HCT116 (cell line): ENCODE measurements at regions not wholly inside any gene's neighbourhood (a gene's known extent, or its start where the extent isn't known, plus 50 kb on each side); places are given as distances from the start of the nearest gene placed in this dataset.
A peak's percentile ranks its signal among the peaks of the same experiment; 100 is the strongest.

ENCODE experiments used
- ATAC-seq: fragments of 200-7000 bp; cut with Tn5 transposase; 2 replicates; pipeline ENCODE4 v1.9.1; 2020; ENCODE audit warnings: mild to moderate bottlenecking, moderate library complexity
- BruUV-seq: library from RNA; stranded (reverse); fragments of 400-500 nt; replicated peaks from 2 replicates; lab custom pipeline; 2021; lab: Mats Ljungman, UMichigan
- CTCF ChIA-PET: fragments of 300-600 bp; sonication (Branson Sonifier 250); formaldehyde crosslinking; loops from one replicate; lab custom pipeline; 2021; ENCODE audit warnings: antibody characterized with exemption; lab: Charles Lee
- POLR2A ChIA-PET: fragments of 300-600, 350-600 bp; sonication (Branson Sonifier 250); formaldehyde crosslinking; loops from one replicate; lab custom pipeline; 2021; ENCODE audit warnings: antibody characterized with exemption; lab: Charles Lee
- RAD21 ChIA-PET, 2 experiments: fragments of 300-600 bp; sonication (Branson Sonifier 250); formaldehyde crosslinking; loops; one replicate each; lab custom pipeline; 2023; ENCODE audit warnings: low total read pairs in 2 of 2; ENCODE audit not compliant: uncharacterized antibody in 2 of 2, unreplicated experiment in 2 of 2, low non-redundant PET in 1 of 2; lab: Charles Lee
- DNase-seq: peaks from one replicate; pipeline ENCODE4 v3.0.0-alpha.2; 2010; ENCODE audit warnings: low read depth, low spot score
- H2AFZ ChIP-seq: fragments of 200-600 bp; shearing (Covaris generic), sonication (generic); 2 replicates; pipeline ENCODE4 v1.6.1; 2017; ENCODE audit warnings: low read depth, mixed run types, mixed read lengths, antibody characterized with exemption, low read length; ENCODE audit not compliant: poor library complexity, severe bottlenecking
- H3K27ac ChIP-seq: 2 replicates; pipeline ENCODE4 v1.5.1; 2012; ENCODE audit warnings: low read depth, low read length
- H3K27me3 ChIP-seq: fragments of 200-600 bp; sonication (generic); 2 replicates; pipeline ENCODE4 v1.6.1; 2016; ENCODE audit warnings: mixed run types, low read length, mixed read lengths; ENCODE audit not compliant: insufficient read depth
- H3K36me3 ChIP-seq, 2 experiments: fragments of 200-500 bp in 1 of 2; fragments of 200-600 bp in 1 of 2; sonication (Bioruptor generic) in 1 of 2; sonication (generic) in 1 of 2; 2 replicates each; pipeline versions ENCODE4 v1.5.1 to v1.6.1; 2014 to 2016; ENCODE audit warnings: low read length in 2 of 2, inconsistent platforms in 1 of 2, mixed read lengths in 1 of 2, mixed run types in 1 of 2; ENCODE audit not compliant: insufficient read depth in 2 of 2, control insufficient read depth in 1 of 2
- H3K4me1 ChIP-seq, 2 experiments: fragments of 200-600 bp in 1 of 2; sonication (generic) in 1 of 2; 2 replicates each; pipeline versions ENCODE4 v1.5.1 to v1.6.1; 2012 to 2017; ENCODE audit warnings: low read length in 2 of 2, inconsistent platforms in 1 of 2, mild to moderate bottlenecking in 1 of 2, mixed read lengths in 1 of 2, mixed run types in 1 of 2, moderate library complexity in 1 of 2; ENCODE audit not compliant: insufficient read depth in 2 of 2, control insufficient read depth in 1 of 2
- H3K4me2 ChIP-seq: fragments of 200-600 bp; sonication (generic); 2 replicates; pipeline ENCODE4 v1.6.1; 2017; ENCODE audit warnings: mixed run types, low read length, mixed read lengths
- H3K4me3 ChIP-seq, 2 experiments: fragments of 200-600 bp in 1 of 2; sonication (generic) in 1 of 2; replicated peaks in 1 of 2; 2 replicates each; pipeline ENCODE4 v1.5.1; 2011 to 2016; ENCODE audit warnings: low read length in 2 of 2, control low read depth in 1 of 2, low read depth in 1 of 2, mild to moderate bottlenecking in 1 of 2, mixed read lengths in 1 of 2, mixed run types in 1 of 2
- H3K79me2 ChIP-seq: fragments of 200-600 bp; sonication (generic); 2 replicates; pipeline ENCODE4 v1.6.1; 2017; ENCODE audit warnings: mild to moderate bottlenecking, mixed run types, low read length, moderate library complexity, mixed read lengths; ENCODE audit not compliant: insufficient read depth
- H3K9ac ChIP-seq: fragments of 200-600 bp; sonication (generic); 2 replicates; pipeline ENCODE4 v1.6.1; 2016; ENCODE audit warnings: low read length, mixed read lengths
- H3K9me2 ChIP-seq: fragments of 200-600 bp; sonication (generic), shearing (Covaris generic); 2 replicates; pipeline ENCODE4 v1.6.1; 2017; ENCODE audit warnings: mixed run types, mild to moderate bottlenecking, moderate library complexity; ENCODE audit not compliant: insufficient read depth
- H3K9me3 ChIP-seq, 2 experiments: fragments of 200-500 bp in 1 of 2; fragments of 200-600 bp in 1 of 2; sonication (Bioruptor generic) in 1 of 2; sonication (generic) in 1 of 2; 2 replicates each; pipeline ENCODE4 v1.6.1; 2014 to 2017; ENCODE audit warnings: low read length in 2 of 2, mixed read lengths in 2 of 2, inconsistent platforms in 1 of 2, low read depth in 1 of 2, mild to moderate bottlenecking in 1 of 2, mixed run types in 1 of 2, moderate library complexity in 1 of 2; ENCODE audit not compliant: control insufficient read depth in 1 of 2, insufficient read depth in 1 of 2
- H4K20me1 ChIP-seq: fragments of 200-600 bp; sonication (generic), shearing (Covaris generic); 2 replicates; pipeline ENCODE4 v1.6.1; 2017; ENCODE audit warnings: mixed run types, mild to moderate bottlenecking, moderate library complexity; ENCODE audit not compliant: insufficient read depth
- CBX3 ChIP-seq: IDR thresholded peaks from 2 replicates; pipeline ENCODE4 v1.6.1; 2012; ENCODE audit warnings: low read depth
- RAD21 ChIP-seq: IDR thresholded peaks from 2 replicates; pipeline ENCODE4 v1.6.1; 2012; ENCODE audit warnings: low read depth, mild to moderate bottlenecking
- SIN3A ChIP-seq: IDR thresholded peaks from 2 replicates; pipeline ENCODE4 v1.6.1; 2012; ENCODE audit warnings: low read depth
- intact Hi-C: fragments of 100-400 bp; cut with micrococcal nuclease; formaldehyde crosslinking; loops from 2 replicates; pipeline ENCODE4 v1.10.0; 2022
- TF ChIP-seq, protein P1 (sequence below), 3 experiments: fragments of 200-600 bp in 1 of 3; sonication (generic) in 1 of 3; IDR thresholded peaks in 2 of 3; conservative IDR thresholded peaks in 1 of 3; 2 replicates each; pipeline ENCODE4 v1.5.1; 2012 to 2017; ENCODE audit warnings: low read depth in 2 of 3, low read length in 2 of 3, antibody characterized with exemption in 1 of 3, borderline replicate concordance in 1 of 3, control low read depth in 1 of 3, mild to moderate bottlenecking in 1 of 3, mixed read lengths in 1 of 3, mixed run types in 1 of 3, moderate library complexity in 1 of 3; ENCODE audit not compliant: insufficient read depth in 1 of 3
- TF ChIP-seq, protein P2 (sequence below): IDR thresholded peaks from 2 replicates; pipeline ENCODE4 v1.6.1; 2011; ENCODE audit warnings: mild to moderate bottlenecking, low read length, moderate library complexity; ENCODE audit not compliant: insufficient replicate concordance; ENCODE audit errors: extremely low read depth

DNA sequence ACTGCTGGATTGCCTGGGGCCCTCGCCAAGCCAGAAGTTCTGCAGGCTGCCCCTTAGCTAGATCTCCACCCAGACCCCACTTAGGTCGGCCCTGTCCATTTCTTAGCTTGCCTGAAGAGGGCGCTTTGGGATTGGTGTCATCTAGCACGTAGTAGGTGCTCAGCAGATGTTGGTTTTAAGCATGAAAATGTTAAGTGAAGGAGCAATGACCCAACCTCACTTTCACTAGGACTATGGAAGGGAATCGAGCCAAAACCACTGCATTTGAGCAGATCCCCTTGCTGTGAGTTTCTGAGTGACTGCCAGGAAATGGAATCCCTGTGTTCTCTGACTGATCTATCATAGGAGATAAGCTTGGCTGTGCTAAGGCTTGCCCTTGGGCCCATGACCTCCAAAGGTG lies 131.7 kb upstream of the EEPD1 start:
- Histone ChIP-seq H3K27me3 (no peaks in the 10 kb centered on the region), H2AFZ (no peak overlapping the region), H3K9ac (no peak overlapping the region), H3K36me3 (no peaks in the 10 kb centered on the region), H3K27ac (no peak overlapping the region), H3K79me2 (no peaks in the 10 kb centered on the region), H3K4me1 (no peaks in the 10 kb centered on the region), H4K20me1 (no peaks in the 10 kb centered on the region), H3K4me3 (no peak overlapping the region), H3K9me3 (no peaks in the 10 kb centered on the region), H3K4me2 (no peak overlapping the region), H3K9me2 (no peaks in the 10 kb centered on the region)
- intact Hi-C loops, result loop anchor here (1.0 kb wide), 1 partner anchor 270 kb away; no protein-coding TSS in a partner anchor
- CTCF ChIA-PET, result interaction anchor here (0.6 to 1.2 kb wide), 7 partner anchors 9 to 270 kb away, joined by 3 to 4 read pairs (median 3); no protein-coding TSS in a partner anchor
- POLR2A ChIA-PET, result no interaction called here
- ATAC-seq (peak; percentile 72), DNase-seq (peak; percentile 10)
- BruUV-seq, result no TSS peak
- RAD21 ChIA-PET, result no interaction called here
- TF ChIP-seq CBX3 (peak; percentile 56; the same call in 1 of the 2 replicates), RAD21 (peak; percentile 79), SIN3A (no peak)
- TF ChIP-seq, protein P1, sequence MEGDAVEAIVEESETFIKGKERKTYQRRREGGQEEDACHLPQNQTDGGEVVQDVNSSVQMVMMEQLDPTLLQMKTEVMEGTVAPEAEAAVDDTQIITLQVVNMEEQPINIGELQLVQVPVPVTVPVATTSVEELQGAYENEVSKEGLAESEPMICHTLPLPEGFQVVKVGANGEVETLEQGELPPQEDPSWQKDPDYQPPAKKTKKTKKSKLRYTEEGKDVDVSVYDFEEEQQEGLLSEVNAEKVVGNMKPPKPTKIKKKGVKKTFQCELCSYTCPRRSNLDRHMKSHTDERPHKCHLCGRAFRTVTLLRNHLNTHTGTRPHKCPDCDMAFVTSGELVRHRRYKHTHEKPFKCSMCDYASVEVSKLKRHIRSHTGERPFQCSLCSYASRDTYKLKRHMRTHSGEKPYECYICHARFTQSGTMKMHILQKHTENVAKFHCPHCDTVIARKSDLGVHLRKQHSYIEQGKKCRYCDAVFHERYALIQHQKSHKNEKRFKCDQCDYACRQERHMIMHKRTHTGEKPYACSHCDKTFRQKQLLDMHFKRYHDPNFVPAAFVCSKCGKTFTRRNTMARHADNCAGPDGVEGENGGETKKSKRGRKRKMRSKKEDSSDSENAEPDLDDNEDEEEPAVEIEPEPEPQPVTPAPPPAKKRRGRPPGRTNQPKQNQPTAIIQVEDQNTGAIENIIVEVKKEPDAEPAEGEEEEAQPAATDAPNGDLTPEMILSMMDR (IDR thresholded peaks at IDR 0.05 in 2 of 3, conservative IDR thresholded peaks at IDR 0.05 in 1 of 3; ENCODE audit: borderline replicate concordance in 1 of 3, insufficient read depth in 1 of 3, low read depth in 2 of 3, low read length in 2 of 3), result peak; percentile 53 to 75 (median 69); a peak in 5 of 6 replicates
- TF ChIP-seq, all 23 proteins: peak for 3

- no peaks in the 10 kb centered on the region for H3K9me3 ChIP-seq
- H3K4me3 ChIP-seq, result no peak overlapping the region
- ChIA-PET POLR2A (no interaction called here), RAD21 (no interaction called here), CTCF (interaction anchor here (1.2 kb wide), 1 partner anchor 270 kb away, joined by 3 read pairs; no protein-coding TSS in a partner anchor)
- no peak overlapping the region for H3K4me2 ChIP-seq
- TF ChIP-seq, protein P2, sequence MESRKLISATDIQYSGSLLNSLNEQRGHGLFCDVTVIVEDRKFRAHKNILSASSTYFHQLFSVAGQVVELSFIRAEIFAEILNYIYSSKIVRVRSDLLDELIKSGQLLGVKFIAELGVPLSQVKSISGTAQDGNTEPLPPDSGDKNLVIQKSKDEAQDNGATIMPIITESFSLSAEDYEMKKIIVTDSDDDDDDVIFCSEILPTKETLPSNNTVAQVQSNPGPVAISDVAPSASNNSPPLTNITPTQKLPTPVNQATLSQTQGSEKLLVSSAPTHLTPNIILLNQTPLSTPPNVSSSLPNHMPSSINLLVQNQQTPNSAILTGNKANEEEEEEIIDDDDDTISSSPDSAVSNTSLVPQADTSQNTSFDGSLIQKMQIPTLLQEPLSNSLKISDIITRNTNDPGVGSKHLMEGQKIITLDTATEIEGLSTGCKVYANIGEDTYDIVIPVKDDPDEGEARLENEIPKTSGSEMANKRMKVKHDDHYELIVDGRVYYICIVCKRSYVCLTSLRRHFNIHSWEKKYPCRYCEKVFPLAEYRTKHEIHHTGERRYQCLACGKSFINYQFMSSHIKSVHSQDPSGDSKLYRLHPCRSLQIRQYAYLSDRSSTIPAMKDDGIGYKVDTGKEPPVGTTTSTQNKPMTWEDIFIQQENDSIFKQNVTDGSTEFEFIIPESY, result no peak
- no TSS peak for BruUV-seq
- ATAC-seq, result no peak
- H4K20me1 ChIP-seq, result no peaks in the 10 kb centered on the region
- no peak overlapping the region for H3K9ac ChIP-seq
- H3K27me3 ChIP-seq, result no peaks in the 10 kb centered on the region
- no peaks in the 10 kb centered on the region for H3K79me2 ChIP-seq
- H3K9me2 ChIP-seq, result no peaks in the 10 kb centered on the region
- no peak overlapping the region for H3K27ac ChIP-seq
- H3K36me3 ChIP-seq, result no peaks in the 10 kb centered on the region
- no peak overlapping the region for H2AFZ ChIP-seq
- intact Hi-C loops, result loop anchor here (1.0 kb wide), 1 partner anchor 269 kb away; no protein-coding TSS in a partner anchor
- no peak for DNase-seq
- no peaks in the 10 kb centered on the region for H3K4me1 ChIP-seq
Measured at GRCh38 chr7:36021917-36022550, 131.0 kb upstream of the EEPD1 start.
